ENCODE measurements at regions not wholly inside any gene's neighbourhood (a gene's known extent, or its start where the extent isn't known, plus 50 kb on each side); places are given as distances from the start of the nearest gene placed in this dataset.

DNA sequence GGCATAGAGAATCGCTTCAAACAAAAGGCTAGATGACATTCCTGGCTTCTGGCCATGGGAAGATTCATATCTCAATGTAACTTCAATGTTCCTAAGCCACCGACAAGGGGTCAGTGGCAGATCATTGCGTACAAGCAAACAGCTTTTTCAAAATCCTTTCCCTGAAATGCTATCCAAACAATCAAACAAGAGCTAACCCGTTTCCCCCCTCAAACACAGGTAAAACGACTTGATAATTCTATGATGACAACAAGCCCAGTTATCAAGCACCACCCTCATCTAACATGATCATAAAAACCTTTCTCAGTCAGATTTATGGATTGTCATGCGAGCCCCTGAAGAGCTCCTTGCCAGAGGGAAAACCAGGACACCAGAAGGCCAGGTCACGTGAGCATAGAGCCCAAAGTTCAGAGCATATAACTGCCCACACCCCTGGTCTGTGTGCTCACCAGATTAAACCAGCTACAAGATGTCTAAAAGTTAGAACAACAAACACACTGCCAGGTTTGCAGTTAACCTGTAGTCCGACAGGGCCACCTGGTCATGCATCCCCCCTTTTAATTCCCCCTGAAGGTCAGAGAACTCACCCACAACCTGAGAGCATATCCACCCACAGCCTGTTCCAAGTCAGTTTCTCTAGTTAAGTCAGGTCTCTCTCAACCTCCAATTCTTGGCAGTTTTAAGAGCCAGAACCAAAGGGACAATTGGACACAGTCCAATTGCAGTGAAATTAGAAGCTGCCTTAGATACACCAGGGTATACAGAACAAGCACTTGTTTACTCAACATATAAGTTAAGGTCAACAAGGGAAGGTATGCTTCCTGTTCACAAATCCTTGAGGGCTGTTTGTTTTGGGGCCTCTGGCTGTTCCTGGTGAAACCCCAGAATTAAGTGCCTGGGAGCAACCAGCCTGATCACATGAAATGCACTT lies 248.1 kb upstream of the PPARGC1A start:
- no peaks in the 10 kb centered on the region for H3K4me1 Mint-ChIP-seq (ENCODE audit: low read depth)
- no peaks in the 10 kb centered on the region for H3K36me3 Mint-ChIP-seq (ENCODE audit: low read depth)
- intact Hi-C loops (cut with micrococcal nuclease), result no loop called here

DNA sequence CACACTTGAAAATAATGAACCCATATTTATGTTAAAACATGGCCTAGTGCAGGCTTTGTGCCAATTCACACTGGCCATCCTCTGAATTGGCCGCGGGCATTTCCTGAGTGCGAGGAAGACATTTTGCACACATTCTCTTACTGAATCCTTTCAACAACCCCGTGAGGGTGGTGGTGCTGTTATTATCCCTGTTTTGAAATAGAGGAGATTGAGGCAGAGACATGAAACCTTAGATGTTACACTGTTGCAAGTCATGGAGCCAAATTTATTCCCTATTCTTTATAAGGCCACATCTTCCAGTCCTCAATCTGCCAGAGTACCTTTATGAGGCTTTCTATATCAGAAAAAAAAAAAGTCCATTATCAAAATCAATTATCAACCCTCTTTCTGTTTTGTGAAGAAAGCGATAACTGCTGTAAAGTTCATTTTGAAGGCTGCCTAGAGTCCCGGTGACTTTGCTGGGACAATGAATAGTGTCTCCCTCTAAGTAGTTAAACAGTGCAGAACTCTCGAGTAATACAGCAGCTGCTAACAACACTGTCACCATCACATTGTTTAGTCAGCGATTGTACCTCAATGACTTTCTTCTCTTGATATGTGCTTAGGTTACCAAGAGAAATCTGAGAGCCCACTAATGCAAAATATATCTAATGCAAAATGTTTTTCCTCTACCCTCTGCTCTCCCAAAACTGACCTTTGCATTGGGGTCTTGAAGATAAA lies 242.3 kb upstream of the PPARGC1A start:
- intact Hi-C loops (cut with micrococcal nuclease), result no loop called here
- Mint-ChIP-seq H3K4me3 (no peak overlapping the region), H3K4me1 (ENCODE audit: low read depth) (no peaks in the 10 kb centered on the region), H3K36me3 (ENCODE audit: low read depth) (no peaks in the 10 kb centered on the region), H3K27me3 (ENCODE audit: insufficient read depth) (no peaks in the 10 kb centered on the region), H3K27ac (no peak overlapping the region), H3K9me3 (peaks cover 6% of the 10 kb centered on the region)
- no peak for DNase-seq (ENCODE audit: low spot score)

More for the DNA sequence above, 248.1 kb upstream of the PPARGC1A start:
- H3K27ac Mint-ChIP-seq, result no peak overlapping the region
- no peaks in the 10 kb centered on the region for H3K9me3 Mint-ChIP-seq
- no peaks in the 10 kb centered on the region for H3K27me3 Mint-ChIP-seq (ENCODE audit: insufficient read depth)
- no peak overlapping the region for H3K4me3 Mint-ChIP-seq
- DNase-seq (ENCODE audit: low spot score), result no peak

DNA sequence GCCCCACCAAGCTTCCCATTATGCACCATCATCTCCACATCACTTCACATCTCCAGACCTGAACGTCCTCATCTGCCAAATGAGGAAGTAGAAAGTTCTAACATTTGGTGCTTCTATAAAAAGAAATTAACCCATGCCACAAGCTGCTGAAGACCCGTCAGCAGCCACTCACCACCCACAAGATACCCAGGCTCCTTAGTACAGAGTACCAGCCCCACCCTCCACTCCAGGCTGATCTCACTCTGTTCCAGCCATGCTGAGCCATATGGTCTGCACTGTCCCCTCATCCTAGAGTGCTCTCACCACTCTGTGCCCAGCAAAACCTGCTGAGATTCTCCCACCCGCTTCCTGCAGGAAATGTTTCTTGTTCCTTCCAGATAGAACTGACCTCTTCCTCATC lies 240.8 kb upstream of the PPARGC1A start:
- H3K4me1 Mint-ChIP-seq (ENCODE audit: low read depth), result no peaks in the 10 kb centered on the region
- H3K9me3 Mint-ChIP-seq, result peaks cover 6% of the 10 kb centered on the region
- no peaks in the 10 kb centered on the region for H3K27me3 Mint-ChIP-seq (ENCODE audit: insufficient read depth)
- no peaks in the 10 kb centered on the region for H3K36me3 Mint-ChIP-seq (ENCODE audit: low read depth)
- no peak overlapping the region for H3K4me3 Mint-ChIP-seq
- H3K27ac Mint-ChIP-seq, result no peak overlapping the region
- DNase-seq (ENCODE audit: low spot score), result no peak
- intact Hi-C loops (cut with micrococcal nuclease), result no loop called here

DNA sequence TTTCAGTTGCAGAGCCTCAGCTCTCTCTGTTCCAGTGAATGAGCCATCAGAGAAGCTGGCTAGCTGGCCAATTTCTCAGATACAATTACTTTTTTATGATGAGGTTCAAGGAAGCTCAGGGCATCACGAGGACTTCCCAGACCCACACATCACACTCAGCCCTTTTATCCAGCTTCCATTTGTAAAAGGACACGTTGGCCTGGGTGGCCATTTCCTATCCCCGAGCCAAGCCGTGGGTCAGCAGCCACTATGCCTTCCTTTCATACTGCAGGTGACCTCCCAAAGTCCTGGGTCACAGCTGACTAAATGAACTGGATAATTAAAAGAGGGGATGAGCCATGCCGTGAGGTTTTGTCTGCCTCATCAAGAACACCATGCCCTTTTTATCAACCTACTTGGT lies 236.9 kb upstream of the PPARGC1A start:
- intact Hi-C loops (cut with micrococcal nuclease), result no loop called here
- Mint-ChIP-seq H3K27me3 (ENCODE audit: insufficient read depth) (peaks cover 3% of the 10 kb centered on the region), H3K36me3 (ENCODE audit: low read depth) (no peaks in the 10 kb centered on the region), H3K9me3 (peaks cover 6% of the 10 kb centered on the region), H3K4me3 (no peak overlapping the region), H3K27ac (no peak overlapping the region), H3K4me1 (ENCODE audit: low read depth) (no peaks in the 10 kb centered on the region)
- DNase-seq (ENCODE audit: low spot score), result no peak

DNA sequence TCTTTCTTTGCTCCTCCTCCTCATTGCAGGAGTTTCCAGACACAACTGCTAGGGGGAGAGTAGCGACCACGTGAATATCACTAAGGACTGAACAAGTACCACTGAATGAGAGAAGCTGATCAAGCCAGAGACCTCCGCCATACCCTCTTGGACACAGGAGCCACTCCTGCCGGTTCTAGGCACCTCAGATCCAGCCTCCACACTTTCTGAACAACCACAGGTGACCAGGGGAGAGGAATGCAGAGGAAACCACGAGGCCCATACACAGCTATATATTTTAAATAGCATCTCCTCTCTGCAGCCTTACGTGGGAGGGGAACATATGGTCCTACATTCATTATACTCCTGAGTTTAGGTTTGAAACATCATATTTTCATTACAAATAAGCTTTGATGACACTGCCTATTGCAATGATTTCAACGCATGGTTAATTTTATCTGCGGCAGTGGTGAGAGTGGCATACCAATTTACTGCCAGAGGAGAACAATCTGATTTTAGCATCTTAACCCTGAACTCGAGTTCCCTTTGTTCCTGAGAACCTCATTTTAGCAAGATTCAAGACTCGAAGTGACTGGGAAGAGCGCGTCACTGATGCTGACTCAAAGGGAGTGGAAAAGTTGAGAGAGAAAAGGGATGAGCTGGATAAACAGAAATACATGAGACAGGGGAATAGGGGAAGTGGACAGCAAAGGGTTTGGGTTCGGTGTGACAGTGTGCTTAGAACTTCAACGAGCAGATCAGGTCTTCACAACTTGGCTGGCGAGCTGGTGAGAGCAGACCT lies 231.7 kb upstream of the PPARGC1A start:
- Mint-ChIP-seq H3K9me3 (no peaks in the 10 kb centered on the region), H3K27ac (no peak overlapping the region), H3K4me3 (no peak overlapping the region), H3K27me3 (ENCODE audit: insufficient read depth) (peaks cover 3% of the 10 kb centered on the region), H3K36me3 (ENCODE audit: low read depth) (no peaks in the 10 kb centered on the region), H3K4me1 (ENCODE audit: low read depth) (no peaks in the 10 kb centered on the region)
- intact Hi-C loops (cut with micrococcal nuclease), result no loop called here
- DNase-seq (ENCODE audit: low spot score), result no peak

DNA sequence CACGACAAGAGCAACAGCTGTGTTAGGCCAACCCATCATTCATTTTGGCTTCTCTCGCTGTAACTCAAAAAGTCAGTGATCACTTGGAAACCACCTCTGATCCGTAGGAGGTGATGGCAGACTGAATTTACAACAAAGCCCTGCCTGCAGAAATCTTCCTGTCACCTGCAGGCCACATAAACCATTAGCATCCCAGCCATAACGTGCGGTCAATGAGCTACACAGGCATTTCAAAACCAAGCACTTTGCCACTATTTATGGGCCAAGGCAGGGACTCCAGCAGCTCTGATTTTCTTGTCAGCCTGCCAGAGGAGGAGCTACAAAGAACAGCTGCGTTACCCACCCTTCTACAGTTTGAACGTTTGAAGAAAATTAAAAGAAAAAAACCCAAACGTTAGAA lies 228.1 kb upstream of the PPARGC1A start:
- H3K27ac Mint-ChIP-seq, result no peak overlapping the region
- no peaks in the 10 kb centered on the region for H3K36me3 Mint-ChIP-seq (ENCODE audit: low read depth)
- H3K9me3 Mint-ChIP-seq, result no peaks in the 10 kb centered on the region
- H3K4me1 Mint-ChIP-seq (ENCODE audit: low read depth), result no peaks in the 10 kb centered on the region
- no peak overlapping the region for H3K4me3 Mint-ChIP-seq
- H3K27me3 Mint-ChIP-seq (ENCODE audit: insufficient read depth), result no peaks in the 10 kb centered on the region
- intact Hi-C loops (cut with micrococcal nuclease), result no loop called here
- no peak for DNase-seq (ENCODE audit: low spot score)

DNA sequence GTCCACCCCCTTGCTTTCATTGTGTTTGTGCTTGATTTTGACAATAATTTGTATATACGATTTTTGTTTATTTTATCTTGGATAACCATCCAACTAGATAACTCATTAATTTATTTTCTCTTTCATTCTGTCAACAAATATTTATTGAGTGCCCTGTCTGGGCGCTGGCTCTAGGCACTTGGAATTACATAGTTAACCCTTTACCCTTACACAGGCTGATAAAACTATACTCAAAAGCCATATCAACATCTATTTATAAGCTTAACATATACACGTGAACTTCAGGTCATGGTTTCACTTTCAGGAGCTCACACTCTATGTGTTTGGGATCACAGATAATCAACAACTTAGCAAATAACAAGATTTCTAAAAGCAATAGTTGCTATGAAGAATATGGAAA lies 226.3 kb upstream of the PPARGC1A start:
- intact Hi-C loops (cut with micrococcal nuclease), result no loop called here
- no peaks in the 10 kb centered on the region for H3K27me3 Mint-ChIP-seq (ENCODE audit: insufficient read depth)
- no peak overlapping the region for H3K27ac Mint-ChIP-seq
- no peaks in the 10 kb centered on the region for H3K9me3 Mint-ChIP-seq
- no peak overlapping the region for H3K4me3 Mint-ChIP-seq
- no peaks in the 10 kb centered on the region for H3K36me3 Mint-ChIP-seq (ENCODE audit: low read depth)
- no peak for DNase-seq (ENCODE audit: low spot score)
- no peaks in the 10 kb centered on the region for H3K4me1 Mint-ChIP-seq (ENCODE audit: low read depth)

DNA sequence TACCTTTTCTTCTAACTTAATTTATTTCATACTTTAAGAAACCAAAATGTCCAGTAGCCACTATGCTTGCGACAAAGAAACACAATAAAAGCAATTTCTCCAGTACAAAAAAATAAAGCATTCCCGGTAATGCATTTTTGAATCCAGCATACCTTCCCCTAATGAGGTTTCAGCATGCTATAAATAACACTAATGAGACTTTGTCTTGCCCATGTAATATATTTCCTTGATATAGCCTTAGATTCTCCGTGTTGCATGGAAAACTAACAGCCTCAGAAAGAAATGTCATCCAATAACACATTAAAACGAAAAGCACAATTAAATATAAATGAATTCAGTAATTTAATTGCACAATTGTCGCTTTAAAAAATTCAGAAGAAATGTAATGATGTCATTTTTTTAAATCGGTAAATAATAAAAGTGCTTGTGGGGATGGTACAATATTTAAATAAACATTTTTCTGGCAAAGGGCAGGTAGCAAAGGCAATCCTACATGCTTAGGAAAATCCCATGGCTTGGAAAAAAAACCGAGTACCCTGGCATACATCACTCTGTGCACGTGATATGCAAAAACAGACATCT lies 225.2 kb upstream of the PPARGC1A start:
- Mint-ChIP-seq H3K9me3 (no peaks in the 10 kb centered on the region), H3K27me3 (ENCODE audit: insufficient read depth) (no peaks in the 10 kb centered on the region), H3K27ac (no peak overlapping the region), H3K4me1 (ENCODE audit: low read depth) (no peaks in the 10 kb centered on the region), H3K4me3 (no peak overlapping the region), H3K36me3 (ENCODE audit: low read depth) (no peaks in the 10 kb centered on the region)
- no peak for DNase-seq (ENCODE audit: low spot score)
- intact Hi-C loops (cut with micrococcal nuclease), result no loop called here

DNA sequence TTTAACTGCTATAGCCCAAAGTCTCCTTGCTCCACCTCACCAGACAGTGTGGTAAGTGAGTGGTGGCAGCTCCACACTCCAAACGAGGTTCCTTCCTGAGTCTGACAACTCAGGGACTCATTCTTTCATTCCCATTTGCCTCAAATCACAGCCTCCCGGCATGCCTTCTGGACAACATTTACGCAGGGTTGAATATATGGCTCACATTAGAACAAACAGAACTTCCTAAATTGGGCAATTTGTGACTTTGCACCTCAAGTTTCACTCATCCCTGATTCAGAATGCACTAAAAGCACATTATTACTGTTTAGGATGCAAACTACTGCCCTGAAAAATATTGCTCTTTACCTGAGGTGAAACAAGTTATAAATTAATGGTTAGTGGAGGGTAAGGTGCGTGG lies 224.6 kb upstream of the PPARGC1A start:
- Mint-ChIP-seq H3K4me3 (no peak overlapping the region), H3K9me3 (no peaks in the 10 kb centered on the region), H3K4me1 (ENCODE audit: low read depth) (no peaks in the 10 kb centered on the region), H3K27me3 (ENCODE audit: insufficient read depth) (no peaks in the 10 kb centered on the region), H3K36me3 (ENCODE audit: low read depth) (no peaks in the 10 kb centered on the region), H3K27ac (no peak overlapping the region)
- no peak for DNase-seq (ENCODE audit: low spot score)
- intact Hi-C loops (cut with micrococcal nuclease), result no loop called here

DNA sequence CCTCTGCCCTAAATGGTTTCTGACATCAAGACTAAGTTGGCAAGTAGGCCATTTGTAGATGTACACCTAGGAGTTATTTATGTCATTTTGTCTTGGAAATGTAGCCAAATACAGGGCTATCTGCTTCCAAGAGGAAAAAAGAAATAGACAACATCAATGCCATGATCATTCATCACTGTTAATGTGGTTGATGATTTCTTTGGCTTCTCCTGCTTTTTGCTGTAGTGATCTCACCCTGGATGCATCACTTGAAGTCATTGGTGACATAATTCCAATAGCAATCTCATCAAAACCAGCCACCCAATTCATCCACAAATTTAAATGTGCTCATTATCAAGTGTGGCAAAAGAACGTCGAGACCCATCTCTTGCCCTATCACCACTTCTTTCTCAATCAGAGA lies 222.6 kb upstream of the PPARGC1A start:
- DNase-seq (ENCODE audit: low spot score), result no peak
- intact Hi-C loops (cut with micrococcal nuclease), result no loop called here
- H3K36me3 Mint-ChIP-seq (ENCODE audit: low read depth), result no peaks in the 10 kb centered on the region
- no peaks in the 10 kb centered on the region for H3K27me3 Mint-ChIP-seq (ENCODE audit: insufficient read depth)
- no peak overlapping the region for H3K4me3 Mint-ChIP-seq
- H3K9me3 Mint-ChIP-seq, result peaks cover 3% of the 10 kb centered on the region
- H3K4me1 Mint-ChIP-seq (ENCODE audit: low read depth), result no peaks in the 10 kb centered on the region
- H3K27ac Mint-ChIP-seq, result no peak overlapping the region

DNA sequence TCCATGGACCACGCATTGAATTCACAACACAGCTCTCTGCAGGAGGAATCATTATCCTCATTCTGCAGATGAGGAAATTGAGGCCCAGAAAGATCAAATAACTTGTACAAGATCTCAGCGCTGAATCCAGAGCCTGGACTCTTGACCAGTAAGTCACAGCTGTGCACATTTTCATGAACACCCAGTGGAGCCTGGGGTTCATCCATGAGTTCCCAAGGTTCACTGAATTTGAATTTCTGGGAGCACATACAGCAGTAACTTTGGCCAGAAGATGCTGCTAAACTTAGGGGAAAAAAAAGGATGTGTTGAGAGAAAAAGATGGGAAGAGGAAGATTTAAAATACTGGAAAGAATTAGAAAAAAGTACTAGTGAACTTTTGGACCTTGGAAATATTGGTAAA lies 218.7 kb upstream of the PPARGC1A start:
- H3K27me3 Mint-ChIP-seq (ENCODE audit: insufficient read depth), result no peaks in the 10 kb centered on the region
- peaks cover 7% of the 10 kb centered on the region for H3K9me3 Mint-ChIP-seq
- intact Hi-C loops (cut with micrococcal nuclease), result no loop called here
- H3K36me3 Mint-ChIP-seq (ENCODE audit: low read depth), result no peaks in the 10 kb centered on the region
- H3K4me3 Mint-ChIP-seq, result no peak overlapping the region
- H3K27ac Mint-ChIP-seq, result no peak overlapping the region
- no peaks in the 10 kb centered on the region for H3K4me1 Mint-ChIP-seq (ENCODE audit: low read depth)
- no peak for DNase-seq (ENCODE audit: low spot score)

DNA sequence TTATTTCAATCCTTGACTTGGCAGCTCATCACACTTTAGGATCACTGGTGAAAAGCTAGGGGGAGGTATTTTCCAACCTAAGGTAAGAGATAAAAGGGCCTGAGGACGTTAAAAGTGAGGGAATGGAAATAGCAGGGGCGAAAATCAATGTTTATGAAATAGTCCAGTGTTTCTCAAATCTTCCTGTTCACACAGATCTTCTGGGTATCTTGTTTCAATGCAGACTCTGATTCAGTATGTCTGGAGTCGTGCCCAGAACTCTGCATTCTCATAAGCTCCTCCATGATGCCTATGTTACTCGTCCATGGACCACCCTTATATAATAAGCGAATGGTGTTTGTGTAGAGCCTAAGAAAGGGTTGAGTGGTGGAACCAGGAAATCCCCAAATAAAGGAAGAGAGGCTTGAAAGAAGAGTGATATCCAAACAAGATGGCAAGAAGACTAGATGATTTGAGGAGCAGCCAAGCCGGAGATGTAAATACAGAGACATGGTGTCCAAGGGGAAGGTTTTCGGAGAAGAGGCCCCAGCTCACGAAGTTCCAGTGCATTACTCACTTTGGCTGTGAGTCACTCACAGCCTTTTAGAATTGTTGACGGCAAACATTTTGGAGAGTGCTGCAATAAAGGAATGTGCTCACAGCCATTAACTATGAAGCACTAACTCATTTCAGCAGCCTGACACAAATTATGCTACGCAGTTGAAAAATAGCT lies 215.6 kb upstream of the PPARGC1A start:
- no peak for DNase-seq (ENCODE audit: low spot score)
- no peaks in the 10 kb centered on the region for H3K36me3 Mint-ChIP-seq (ENCODE audit: low read depth)
- intact Hi-C loops (cut with micrococcal nuclease), result no loop called here
- no peaks in the 10 kb centered on the region for H3K4me1 Mint-ChIP-seq (ENCODE audit: low read depth)
- no peak overlapping the region for H3K27ac Mint-ChIP-seq
- no peaks in the 10 kb centered on the region for H3K27me3 Mint-ChIP-seq (ENCODE audit: insufficient read depth)
- H3K9me3 Mint-ChIP-seq, result peaks cover 7% of the 10 kb centered on the region
- H3K4me3 Mint-ChIP-seq, result no peak overlapping the region
